HepG2 (cell line): ENCODE measurements at regions not wholly inside any gene's neighbourhood (a gene's known extent, or its start where the extent isn't known, plus 50 kb on each side); places are given as distances from the start of the nearest gene placed in this dataset.

ENCODE experiments used
- ATAC-seq: fragments of 200-7000 bp; cut with Tn5 transposase; 3 replicates; pipeline ENCODE4 v1.9.1; 2020; ENCODE audit warnings: mild to moderate bottlenecking, moderate library complexity
- BruUV-seq: library from RNA; stranded (reverse); fragments of 400-500 nt; replicated peaks from 2 replicates; lab custom pipeline; 2021; lab: Mats Ljungman, UMichigan
- CTCF ChIA-PET: fragments of 300-600 bp; formaldehyde crosslinking; extraction: SDS; loops from one replicate; lab custom pipeline; 2021; ENCODE audit warnings: low total read pairs, inconsistent platforms, low intra/inter-chr PET ratio; lab: Yijun Ruan, JAX
- POLR2A ChIA-PET: fragments of 350-600 bp; sonication (Branson Sonifier 250); formaldehyde crosslinking; loops from one replicate; lab custom pipeline; 2020; ENCODE audit warnings: antibody characterized with exemption, inconsistent platforms; lab: Yijun Ruan, JAX
- DNase-seq: peaks from one replicate; pipeline ENCODE4 v3.0.0-alpha.2; 2015; ENCODE audit warnings: low spot score
- FAIRE-seq: peaks from 3 replicates; lab custom pipeline; 2011; peaks lifted over from hg19 to GRCh38; lab: Jason Lieb, UNC
- H2AFZ ChIP-seq: one replicate; pipeline ENCODE4 v1.6.1; 2011; ENCODE audit warnings: low read length, inconsistent platforms
- H3K27ac ChIP-seq: fragments of 300-600 bp; 3 replicates; pipeline ENCODE4 v1.8.0; 2011; ENCODE audit warnings: mixed run types, mild to moderate bottlenecking, mixed read lengths, low read length, inconsistent platforms; ENCODE audit not compliant: insufficient read depth; ENCODE audit errors: extremely low read length
- H3K27me3 ChIP-seq, 2 experiments: fragments of 200-600 bp in 1 of 2; 2 replicates in 1 of 2; 3 replicates in 1 of 2; pipeline versions ENCODE4 v1.6.0 to v1.8.0; 2011; ENCODE audit warnings: low read length in 2 of 2, mild to moderate bottlenecking in 2 of 2, moderate library complexity in 2 of 2, inconsistent platforms in 1 of 2; ENCODE audit not compliant: insufficient read depth in 2 of 2, control insufficient read depth in 1 of 2
- H3K36me3 ChIP-seq, 2 experiments: fragments of 200-600 bp in 1 of 2; replicated peaks in 1 of 2; 2 replicates in 1 of 2; 3 replicates in 1 of 2; pipeline versions ENCODE4 v1.5.1 to v1.8.0; 2011; ENCODE audit warnings: low read length in 2 of 2, inconsistent platforms in 1 of 2; ENCODE audit not compliant: insufficient read depth in 2 of 2, control insufficient read depth in 1 of 2
- H3K4me1 ChIP-seq: 2 replicates; pipeline ENCODE4 v1.5.1; 2012; ENCODE audit warnings: low read length, inconsistent platforms; ENCODE audit not compliant: insufficient read depth
- H3K4me2 ChIP-seq: 2 replicates; pipeline ENCODE4 v1.6.0; 2011; ENCODE audit warnings: low read depth, low read length, inconsistent platforms
- H3K4me3 ChIP-seq, 3 experiments: fragments of 200-600 bp in 1 of 3; sonication (generic), shearing (Covaris generic) in 1 of 3; replicated peaks in 1 of 3; 2 replicates each; pipeline ENCODE4 v1.5.1; 2011 to 2016; ENCODE audit warnings: low read length in 3 of 3, inconsistent platforms in 2 of 3, low read depth in 2 of 3, mild to moderate bottlenecking in 2 of 3, control low read depth in 1 of 3, mixed read lengths in 1 of 3; ENCODE audit not compliant: insufficient read depth in 1 of 3
- H3K79me2 ChIP-seq: one replicate; pipeline ENCODE4 v1.6.1; 2011; ENCODE audit warnings: low read length, inconsistent platforms; ENCODE audit not compliant: insufficient read depth
- H3K9ac ChIP-seq: 2 replicates; pipeline ENCODE4 v1.6.0; 2011; ENCODE audit warnings: mild to moderate bottlenecking, low read depth, low read length, inconsistent platforms; ENCODE audit not compliant: insufficient read depth
- H3K9me3 ChIP-seq: 2 replicates; pipeline ENCODE4 v1.5.1; 2012; ENCODE audit warnings: mild to moderate bottlenecking, low read length
- H4K20me1 ChIP-seq: 2 replicates; pipeline ENCODE4 v1.6.0; 2011; ENCODE audit warnings: inconsistent platforms, mild to moderate bottlenecking, low read length, moderate library complexity; ENCODE audit not compliant: insufficient read depth
- DPF2 ChIP-seq: sonication (generic); formaldehyde crosslinking; IDR thresholded peaks from 2 replicates; pipeline ENCODE4 v1.4.0; 2020; ENCODE audit warnings: mild to moderate bottlenecking, low read depth, missing genetic modification reagents, borderline replicate concordance
- ESRRA ChIP-seq: sonication (generic); formaldehyde crosslinking; IDR thresholded peaks from 2 replicates; pipeline ENCODE4 v1.5.1; 2020; ENCODE audit warnings: mild to moderate bottlenecking, low read depth, missing genetic modification reagents
- LCORL ChIP-seq, 2 experiments: fragments of 450-650 bp in 1 of 2; sonication (generic) in 1 of 2; formaldehyde crosslinking in 1 of 2; IDR thresholded peaks; 2 replicates each; pipeline versions ENCODE4 v1.5.0 to v1.6.1; 2017 to 2020; ENCODE audit warnings: antibody characterized with exemption in 1 of 2, missing genetic modification reagents in 1 of 2
- PITX1 ChIP-seq: sonication (generic); formaldehyde crosslinking; IDR thresholded peaks from 2 replicates; pipeline ENCODE4 v1.5.1; 2020; ENCODE audit warnings: mild to moderate bottlenecking, missing genetic modification reagents
- RBM39 ChIP-seq: fragments of 200-400 bp; formaldehyde crosslinking; IDR thresholded peaks from one replicate; pipeline ENCODE4 v1.6.1; 2018; ENCODE audit warnings: antibody characterized with exemption, mild to moderate bottlenecking, low read depth, low read length; ENCODE audit not compliant: poor library complexity, severe bottlenecking
- SUZ12 ChIP-seq: fragments of 150-350 bp; IDR thresholded peaks from 2 replicates; pipeline ENCODE4 v1.6.1; 2014; ENCODE audit warnings: low read depth, low read length
- TBL1XR1 ChIP-seq: fragments of 150-350 bp; IDR thresholded peaks from 2 replicates; pipeline ENCODE4 v1.6.1; 2014; ENCODE audit warnings: borderline replicate concordance, low read length; ENCODE audit not compliant: partially characterized antibody
- ZBTB1 ChIP-seq: sonication (generic); formaldehyde crosslinking; IDR thresholded peaks from 2 replicates; pipeline ENCODE4 v1.4.0; 2020; ENCODE audit warnings: missing genetic modification reagents, borderline replicate concordance
- ZBTB7B ChIP-seq: sonication (generic); formaldehyde crosslinking; IDR thresholded peaks from 2 replicates; pipeline ENCODE4 v1.4.0; 2020; ENCODE audit warnings: missing genetic modification reagents
- ZFP37 ChIP-seq: sonication (generic); formaldehyde crosslinking; IDR thresholded peaks from 2 replicates; pipeline ENCODE4 v1.4.0; 2020; ENCODE audit warnings: missing genetic modification reagents, borderline replicate concordance
- ZNF142 ChIP-seq: sonication (generic); formaldehyde crosslinking; IDR thresholded peaks from 2 replicates; pipeline ENCODE4 v1.4.0; 2020; ENCODE audit warnings: missing genetic modification reagents
- ZNF235 ChIP-seq: sonication (generic); formaldehyde crosslinking; IDR thresholded peaks from 2 replicates; pipeline ENCODE4 v1.8.1; 2023; ENCODE audit warnings: mild to moderate bottlenecking, missing genetic modification reagents, borderline replicate concordance
- ZNF263 ChIP-seq: sonication (generic); formaldehyde crosslinking; IDR thresholded peaks from 2 replicates; pipeline ENCODE4 v1.4.0; 2020; ENCODE audit warnings: missing genetic modification reagents
- ZNF501 ChIP-seq: sonication (generic); formaldehyde crosslinking; IDR thresholded peaks from 2 replicates; pipeline ENCODE4 v1.5.1; 2020; ENCODE audit warnings: mild to moderate bottlenecking, moderate library complexity, missing genetic modification reagents
- ZNF713 ChIP-seq: sonication (generic); formaldehyde crosslinking; IDR thresholded peaks from 2 replicates; pipeline ENCODE4 v1.4.0; 2020; ENCODE audit warnings: mild to moderate bottlenecking, missing genetic modification reagents
- WGBS: methylation state at CpG from one replicate; pipeline ENCODE4 v1.1.6; 2017; ENCODE audit warnings: low lambda C conversion rate; 5-methylcytosine and 5-hydroxymethylcytosine counted together
- in situ Hi-C: cut with HindIII; loops from 2 replicates; pipeline ENCODE4 v1.10.0; 2017; ENCODE audit warnings: low pct_unique_long_range_greater_than_20kb; ENCODE audit not compliant: extremely low pct_ligation_motif_present
- intact Hi-C: fragments of 100-400 bp; cut with micrococcal nuclease; formaldehyde crosslinking; loops from one replicate; pipeline ENCODE4 v1.10.0; 2022; ENCODE audit not compliant: unreplicated experiment
- TF ChIP-seq, protein P1 (sequence below): sonication (generic); formaldehyde crosslinking; IDR thresholded peaks from 2 replicates; pipeline ENCODE4 v1.4.0; 2020; ENCODE audit warnings: missing genetic modification reagents, borderline replicate concordance

- no peak overlapping the region for H3K4me3 ChIP-seq
- no peak overlapping the region for H3K27ac ChIP-seq
- H4K20me1 ChIP-seq: no peaks in the 10 kb centered on the region
- H3K9ac ChIP-seq: no peak overlapping the region
- no peaks in the 10 kb centered on the region for H3K79me2 ChIP-seq
- no peak for DNase-seq
- no peak overlapping the region for H2AFZ ChIP-seq
- H3K4me2 ChIP-seq: no peak overlapping the region
- no peak for ATAC-seq
- no peak for FAIRE-seq
- H3K36me3 ChIP-seq: no peaks in the 10 kb centered on the region
- in situ Hi-C loops: no loop called here
- CTCF ChIA-PET: no interaction called here
- 91% methylated on average over 3 of the region's 3 CpGs for WGBS
- H3K27me3 ChIP-seq: no peaks in the 10 kb centered on the region
- H3K4me1 ChIP-seq: peaks cover 57% of the 10 kb centered on the region
- intact Hi-C loops: no loop called here
- no peaks in the 10 kb centered on the region for H3K9me3 ChIP-seq
- no TSS peak for BruUV-seq
- POLR2A ChIA-PET: no interaction called here
- TF ChIP-seq, protein P1, sequence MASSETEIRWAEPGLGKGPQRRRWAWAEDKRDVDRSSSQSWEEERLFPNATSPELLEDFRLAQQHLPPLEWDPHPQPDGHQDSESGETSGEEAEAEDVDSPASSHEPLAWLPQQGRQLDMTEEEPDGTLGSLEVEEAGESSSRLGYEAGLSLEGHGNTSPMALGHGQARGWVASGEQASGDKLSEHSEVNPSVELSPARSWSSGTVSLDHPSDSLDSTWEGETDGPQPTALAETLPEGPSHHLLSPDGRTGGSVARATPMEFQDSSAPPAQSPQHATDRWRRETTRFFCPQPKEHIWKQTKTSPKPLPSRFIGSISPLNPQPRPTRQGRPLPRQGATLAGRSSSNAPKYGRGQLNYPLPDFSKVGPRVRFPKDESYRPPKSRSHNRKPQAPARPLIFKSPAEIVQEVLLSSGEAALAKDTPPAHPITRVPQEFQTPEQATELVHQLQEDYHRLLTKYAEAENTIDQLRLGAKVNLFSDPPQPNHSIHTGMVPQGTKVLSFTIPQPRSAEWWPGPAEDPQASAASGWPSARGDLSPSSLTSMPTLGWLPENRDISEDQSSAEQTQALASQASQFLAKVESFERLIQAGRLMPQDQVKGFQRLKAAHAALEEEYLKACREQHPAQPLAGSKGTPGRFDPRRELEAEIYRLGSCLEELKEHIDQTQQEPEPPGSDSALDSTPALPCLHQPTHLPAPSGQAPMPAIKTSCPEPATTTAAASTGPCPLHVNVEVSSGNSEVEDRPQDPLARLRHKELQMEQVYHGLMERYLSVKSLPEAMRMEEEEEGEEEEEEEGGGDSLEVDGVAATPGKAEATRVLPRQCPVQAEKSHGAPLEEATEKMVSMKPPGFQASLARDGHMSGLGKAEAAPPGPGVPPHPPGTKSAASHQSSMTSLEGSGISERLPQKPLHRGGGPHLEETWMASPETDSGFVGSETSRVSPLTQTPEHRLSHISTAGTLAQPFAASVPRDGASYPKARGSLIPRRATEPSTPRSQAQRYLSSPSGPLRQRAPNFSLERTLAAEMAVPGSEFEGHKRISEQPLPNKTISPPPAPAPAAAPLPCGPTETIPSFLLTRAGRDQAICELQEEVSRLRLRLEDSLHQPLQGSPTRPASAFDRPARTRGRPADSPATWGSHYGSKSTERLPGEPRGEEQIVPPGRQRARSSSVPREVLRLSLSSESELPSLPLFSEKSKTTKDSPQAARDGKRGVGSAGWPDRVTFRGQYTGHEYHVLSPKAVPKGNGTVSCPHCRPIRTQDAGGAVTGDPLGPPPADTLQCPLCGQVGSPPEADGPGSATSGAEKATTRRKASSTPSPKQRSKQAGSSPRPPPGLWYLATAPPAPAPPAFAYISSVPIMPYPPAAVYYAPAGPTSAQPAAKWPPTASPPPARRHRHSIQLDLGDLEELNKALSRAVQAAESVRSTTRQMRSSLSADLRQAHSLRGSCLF (CRISPR knock-in tag): no peak
- TF ChIP-seq ZNF501 (CRISPR knock-in tag) (no peak), ZBTB1 (no peak), RBM39 (no peak), ZNF263 (CRISPR knock-in tag) (no peak), LCORL (IDR thresholded peaks at IDR 0.05) (no peak), LCORL (CRISPR knock-in tag; IDR thresholded peaks at IDR 0.05) (no peak), SUZ12 (no peak), PITX1 (CRISPR knock-in tag) (no peak), DPF2 (CRISPR knock-in tag) (no peak), ZNF142 (CRISPR knock-in tag) (no peak), ZBTB7B (CRISPR knock-in tag) (no peak), TBL1XR1 (no peak), ZFP37 (CRISPR knock-in tag) (no peak), ZNF713 (no peak), ESRRA (CRISPR knock-in tag) (no peak), ZNF235 (CRISPR knock-in tag) (no peak)
Measured at GRCh38 chr12:93297032-93297431, 80.7 kb upstream of the NUDT4 start.
